Neuronal stem cell (in vitro differentiated cells): ENCODE measurements at regions not wholly inside any gene's neighbourhood (a gene's known extent, or its start where the extent isn't known, plus 50 kb on each side); places are given as distances from the start of the nearest gene placed in this dataset.

Source experiments
- DNase-seq: peaks from one replicate; pipeline ENCODE4 v3.0.0-alpha.2; 2013; ENCODE audit warnings: low spot score
- H2AFZ ChIP-seq: one replicate; pipeline ENCODE4 v1.6.1; 2013; ENCODE audit warnings: mild to moderate bottlenecking, low read length, inconsistent platforms
- H2AK5ac ChIP-seq: 2 replicates; pipeline ENCODE4 v1.6.1; 2013; ENCODE audit warnings: low read depth, mild to moderate bottlenecking, inconsistent platforms, low read length, moderate library complexity, mixed read lengths
- H2BK120ac ChIP-seq: 2 replicates; pipeline ENCODE4 v1.6.1; 2013; ENCODE audit warnings: low read depth, mild to moderate bottlenecking, inconsistent platforms, low read length, moderate library complexity, mixed read lengths
- H2BK12ac ChIP-seq: one replicate; pipeline ENCODE4 v1.6.1; 2013; ENCODE audit warnings: low read length, inconsistent platforms
- H2BK15ac ChIP-seq: 2 replicates; pipeline ENCODE4 v1.6.1; 2013; ENCODE audit warnings: mild to moderate bottlenecking, low read length, inconsistent platforms, mixed read lengths
- H2BK5ac ChIP-seq: one replicate; pipeline ENCODE4 v1.6.1; 2013; ENCODE audit warnings: inconsistent platforms, mild to moderate bottlenecking, low read length, moderate library complexity
- H3K14ac ChIP-seq: one replicate; pipeline ENCODE4 v1.6.1; 2013; ENCODE audit warnings: low read length, inconsistent platforms
- H3K18ac ChIP-seq: 2 replicates; pipeline ENCODE4 v1.6.1; 2013; ENCODE audit warnings: low read length, inconsistent platforms
- H3K23ac ChIP-seq: 2 replicates; pipeline ENCODE4 v1.6.1; 2013; ENCODE audit warnings: low read depth, mild to moderate bottlenecking, mixed read lengths, low read length, inconsistent platforms; ENCODE audit not compliant: poor library complexity
- H3K27ac ChIP-seq: replicated peaks from 3 replicates; pipeline ENCODE4 v1.5.1; 2013; ENCODE audit warnings: low read length, inconsistent platforms
- H3K27me3 ChIP-seq, 3 experiments: 2 replicates each; pipeline ENCODE4 v1.6.1; 2013; ENCODE audit warnings: low read length in 3 of 3, mild to moderate bottlenecking in 2 of 3, inconsistent platforms in 1 of 3, low read depth in 1 of 3, mixed read lengths in 1 of 3, moderate library complexity in 1 of 3; ENCODE audit not compliant: control insufficient read depth in 3 of 3, insufficient read depth in 3 of 3
- H3K36me3 ChIP-seq, 2 donors: replicated peaks in 1 of 2; 2 replicates each; pipeline ENCODE4 v1.6.1; 2013; ENCODE audit warnings: low read length in 2 of 2; ENCODE audit not compliant: control insufficient read depth in 2 of 2, insufficient read depth in 2 of 2
- H3K4ac ChIP-seq: 2 replicates; pipeline ENCODE4 v1.6.1; 2013; ENCODE audit warnings: inconsistent platforms, mild to moderate bottlenecking, low read length, moderate library complexity
- H3K4me1 ChIP-seq, 2 donors: 1 replicate in 1 of 2; 2 replicates in 1 of 2; pipeline ENCODE4 v1.6.1; 2013; ENCODE audit warnings: low read length in 2 of 2, low read depth in 1 of 2; ENCODE audit not compliant: control insufficient read depth in 2 of 2, insufficient read depth in 1 of 2
- H3K4me2 ChIP-seq: one replicate; pipeline ENCODE4 v1.6.1; 2013; ENCODE audit warnings: mild to moderate bottlenecking, low read length, inconsistent platforms; ENCODE audit not compliant: insufficient read depth, poor library complexity, severe bottlenecking
- H3K4me3 ChIP-seq, 2 donors: 2 replicates each; pipeline ENCODE4 v1.5.1; 2013; ENCODE audit warnings: low read length in 2 of 2, mild to moderate bottlenecking in 2 of 2, inconsistent platforms in 1 of 2, moderate library complexity in 1 of 2
- H3K79me1 ChIP-seq: one replicate; pipeline ENCODE4 v1.6.1; 2013; ENCODE audit warnings: low read depth, mild to moderate bottlenecking, inconsistent platforms, low read length, moderate library complexity
- H3K9ac ChIP-seq: one replicate; pipeline ENCODE4 v1.6.1; 2013; ENCODE audit warnings: mild to moderate bottlenecking, low read depth, low read length, inconsistent platforms; ENCODE audit not compliant: poor library complexity
- H3K9me3 ChIP-seq, 2 donors: replicated peaks in 1 of 2; 2 replicates each; pipeline versions ENCODE3 to v1.6.1; 2013; ENCODE audit warnings: low read length in 2 of 2, mild to moderate bottlenecking in 2 of 2, inconsistent platforms in 1 of 2, low read depth in 1 of 2, mixed read lengths in 1 of 2, moderate library complexity in 1 of 2; ENCODE audit not compliant: control insufficient read depth in 2 of 2, insufficient read depth in 1 of 2
- H4K8ac ChIP-seq: one replicate; pipeline ENCODE4 v1.6.1; 2013; ENCODE audit warnings: low read depth, mild to moderate bottlenecking, inconsistent platforms, low read length, moderate library complexity
- H4K91ac ChIP-seq: one replicate; pipeline ENCODE4 v1.6.1; 2013; ENCODE audit warnings: low read length, low read depth, mild to moderate bottlenecking, inconsistent platforms; ENCODE audit not compliant: poor library complexity
- WGBS, 2 donors: extraction: QIAGEN DNeasy Blood & Tissue Kit; methylation state at CpG; one replicate each; pipeline ENCODE4 v1.1.7; 2013; ENCODE audit warnings: missing lambda C conversion rate in 2 of 2, mixed read lengths in 1 of 2; ENCODE audit not compliant: insufficient read length in 2 of 2, insufficient replicate concordance in 1 of 2; ENCODE audit errors: extremely low coverage in 2 of 2; 5-methylcytosine and 5-hydroxymethylcytosine counted together

GRCh38 chr21:25300632-25301031 is 306.6 kb downstream of the MRPL39 start:
- H3K27me3 ChIP-seq: no peaks in the 10 kb centered on the region
- no peaks in the 10 kb centered on the region for H3K9me3 ChIP-seq
- no peaks in the 10 kb centered on the region for H3K79me1 ChIP-seq
- H2BK12ac ChIP-seq: no peak overlapping the region
- H3K23ac ChIP-seq: no peak overlapping the region
- H2AK5ac ChIP-seq: no peak overlapping the region
- no peak overlapping the region for H3K14ac ChIP-seq
- H4K8ac ChIP-seq: no peak overlapping the region
- H3K4me2 ChIP-seq: no peak overlapping the region
- DNase-seq: no peak
- no peak overlapping the region for H2BK120ac ChIP-seq
- no CpG with 5 or more reads among the region's 6 CpGs for WGBS, 2 donors
- H4K91ac ChIP-seq: no peak overlapping the region
- no peak overlapping the region for H2AFZ ChIP-seq
- no peaks in the 10 kb centered on the region for H3K4me1 ChIP-seq
- H3K4me3 ChIP-seq: no peak overlapping the region
- H3K27ac ChIP-seq: no peak overlapping the region
- no peak overlapping the region for H2BK15ac ChIP-seq
- H3K4ac ChIP-seq: no peak overlapping the region
- no peak overlapping the region for H2BK5ac ChIP-seq
- no peak overlapping the region for H3K18ac ChIP-seq
- H3K9ac ChIP-seq: no peak overlapping the region
- H3K36me3 ChIP-seq: no peaks in the 10 kb centered on the region

- H3K27me3 ChIP-seq: no peaks in the 10 kb centered on the region
- H3K4me1 ChIP-seq: no peaks in the 10 kb centered on the region
- H2BK15ac ChIP-seq: no peak overlapping the region
- no peak for DNase-seq
- no peak overlapping the region for H2BK120ac ChIP-seq
- H3K36me3 ChIP-seq: no peaks in the 10 kb centered on the region
- no peaks in the 10 kb centered on the region for H3K79me1 ChIP-seq
- H3K23ac ChIP-seq: no peak overlapping the region
- H3K4me3 ChIP-seq: no peak overlapping the region
- H3K14ac ChIP-seq: no peak overlapping the region
- no peak overlapping the region for H4K8ac ChIP-seq
- H2AK5ac ChIP-seq: no peak overlapping the region
- no peak overlapping the region for H3K4ac ChIP-seq
- no peak overlapping the region for H3K18ac ChIP-seq
- no peak overlapping the region for H2BK12ac ChIP-seq
- no peak overlapping the region for H2AFZ ChIP-seq
- no peak overlapping the region for H2BK5ac ChIP-seq
- H3K4me2 ChIP-seq: no peak overlapping the region
- WGBS, 2 donors: no CpG with 5 or more reads among the region's 2 CpGs
- H4K91ac ChIP-seq: no peak overlapping the region
- no peak overlapping the region for H3K27ac ChIP-seq
- H3K9me3 ChIP-seq: no peaks in the 10 kb centered on the region
- H3K9ac ChIP-seq: no peak overlapping the region
These were observed 308.5 kb downstream of the MRPL39 start for GRCh38 chr21:25298512-25299491.

GRCh38 chr21:25297117-25297516 is 310.2 kb downstream of the MRPL39 start:
- H3K4me3 ChIP-seq: no peak overlapping the region
- H3K9ac ChIP-seq: no peak overlapping the region
- H3K4ac ChIP-seq: no peak overlapping the region
- no peak overlapping the region for H2AFZ ChIP-seq
- no peak overlapping the region for H3K4me2 ChIP-seq
- H4K91ac ChIP-seq: no peak overlapping the region
- H4K8ac ChIP-seq: no peak overlapping the region
- H2BK15ac ChIP-seq: no peak overlapping the region
- H3K4me1 ChIP-seq: peaks cover 0 to 2% of the 10 kb centered on the region in 2 donors
- H3K18ac ChIP-seq: no peak overlapping the region
- no peak overlapping the region for H3K14ac ChIP-seq
- H3K9me3 ChIP-seq: no peaks in the 10 kb centered on the region
- H3K27me3 ChIP-seq: no peaks in the 10 kb centered on the region
- no peak overlapping the region for H2BK12ac ChIP-seq
- H3K79me1 ChIP-seq: no peaks in the 10 kb centered on the region
- no peak overlapping the region for H3K23ac ChIP-seq
- H2AK5ac ChIP-seq: no peak overlapping the region
- H2BK120ac ChIP-seq: no peak overlapping the region
- WGBS, 2 donors: no CpG with 5 or more reads among the region's 1 CpG
- no peaks in the 10 kb centered on the region for H3K36me3 ChIP-seq
- no peak overlapping the region for H2BK5ac ChIP-seq
- no peak overlapping the region for H3K27ac ChIP-seq
- DNase-seq: no peak

GRCh38 chr21:25296252-25296651 is 311.0 kb downstream of the MRPL39 start:
- no peak overlapping the region for H2BK12ac ChIP-seq
- H3K4me3 ChIP-seq: no peak overlapping the region
- no peaks in the 10 kb centered on the region for H3K36me3 ChIP-seq
- H3K23ac ChIP-seq: no peak overlapping the region
- no peak for DNase-seq
- no peaks in the 10 kb centered on the region for H3K27me3 ChIP-seq
- no peak overlapping the region for H2BK5ac ChIP-seq
- H3K9ac ChIP-seq: no peak overlapping the region
- WGBS, 2 donors: no CpG with 5 or more reads among the region's 5 CpGs
- H3K4ac ChIP-seq: no peak overlapping the region
- H3K4me1 ChIP-seq: peaks cover 0 to 2% of the 10 kb centered on the region in 2 donors
- no peak overlapping the region for H2BK15ac ChIP-seq
- no peak overlapping the region for H2BK120ac ChIP-seq
- H4K8ac ChIP-seq: no peak overlapping the region
- no peak overlapping the region for H3K18ac ChIP-seq
- H3K14ac ChIP-seq: no peak overlapping the region
- H3K27ac ChIP-seq: no peak overlapping the region
- H3K4me2 ChIP-seq: no peak overlapping the region
- H4K91ac ChIP-seq: no peak overlapping the region
- H3K79me1 ChIP-seq: no peaks in the 10 kb centered on the region
- H3K9me3 ChIP-seq: no peaks in the 10 kb centered on the region
- H2AFZ ChIP-seq: no peak overlapping the region
- no peak overlapping the region for H2AK5ac ChIP-seq
